Activated naive CD4-positive, alpha-beta T cell treated with anti-CD3 and anti-CD28 coated beads, Interleukin-2, amount 10 ng/mL, durations not matched to agents 7 days and 5 days (primary cell): ENCODE measurements at regions not wholly inside any gene's neighbourhood (a gene's known extent, or its start where the extent isn't known, plus 50 kb on each side); places are given as distances from the start of the nearest gene placed in this dataset.

ENCODE experiments used
- CTCF ChIA-PET: fragments of 350-600 bp; sonication (Branson Sonifier 250); formaldehyde crosslinking; loops from one replicate; lab custom pipeline; 2021; ENCODE audit warnings: antibody characterized with exemption; lab: Charles Lee
- DNase-seq: peaks from one replicate; pipeline ENCODE4 v3.0.0-alpha.2; 2020
- H3K27ac Mint-ChIP-seq: one replicate; pipeline ENCODE4 v1.8.0; 2021; ENCODE audit warnings: mild to moderate bottlenecking, moderate library complexity, mixed read lengths
- H3K27me3 Mint-ChIP-seq: one replicate; pipeline ENCODE4 v1.8.0; 2021; ENCODE audit warnings: mild to moderate bottlenecking, mixed read lengths
- H3K36me3 Mint-ChIP-seq: one replicate; pipeline ENCODE4 v1.8.0; 2021; ENCODE audit warnings: mixed read lengths
- H3K4me1 Mint-ChIP-seq: one replicate; pipeline ENCODE4 v1.8.0; 2021; ENCODE audit warnings: mixed read lengths
- H3K4me3 Mint-ChIP-seq: one replicate; pipeline ENCODE4 v1.8.0; 2021; ENCODE audit warnings: mild to moderate bottlenecking, moderate library complexity, mixed read lengths
- H3K9me3 Mint-ChIP-seq: one replicate; pipeline ENCODE4 v1.8.0; 2021; ENCODE audit warnings: mixed read lengths

DNA sequence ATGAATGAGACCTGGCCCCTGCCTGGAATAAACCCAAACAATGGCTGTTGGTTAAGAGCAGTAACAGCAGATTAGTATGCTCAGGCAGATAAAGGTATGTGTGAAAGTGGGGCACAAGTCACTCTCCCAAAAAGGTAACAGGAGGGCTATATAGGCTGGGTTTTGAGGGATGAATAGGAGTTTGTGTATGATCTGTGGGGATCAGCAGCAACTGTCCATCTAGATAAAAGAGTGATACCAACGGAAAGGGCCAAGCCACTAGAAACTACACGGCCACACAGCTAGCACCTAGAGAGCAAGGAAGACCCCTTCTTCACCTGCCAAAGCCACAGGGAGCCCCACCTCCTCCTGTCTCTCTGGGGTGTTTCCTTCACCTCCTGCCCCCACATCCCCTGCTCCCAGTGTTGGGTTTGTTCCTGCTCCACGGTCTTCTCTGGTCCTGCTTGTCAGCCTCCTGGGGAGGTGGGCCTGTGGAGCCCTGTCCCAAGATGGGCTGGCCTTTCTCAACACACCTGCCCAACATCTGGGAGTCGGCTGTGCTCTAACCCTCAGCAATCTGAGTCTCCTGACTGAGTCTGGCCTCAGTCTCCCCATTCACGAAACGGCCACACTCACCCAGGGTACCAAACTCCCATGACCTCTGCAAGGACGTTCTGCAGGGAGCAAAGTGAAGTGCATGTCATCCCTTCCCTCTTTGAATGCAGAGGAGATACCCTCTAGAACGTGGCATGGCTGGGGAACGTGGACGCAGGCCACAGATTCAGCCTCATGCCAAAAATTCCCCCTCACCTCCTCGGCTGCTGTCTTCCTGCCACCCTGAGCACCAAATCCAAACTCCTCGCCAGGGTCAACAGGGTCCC, 108.2 kb downstream of the NCOR2 start:
- CTCF ChIA-PET = no interaction called here
- peak overlapping the region; percentile 39 for H3K27ac Mint-ChIP-seq
- peaks cover 59% of the 10 kb centered on the region for H3K4me1 Mint-ChIP-seq
- H3K36me3 Mint-ChIP-seq = peaks cover 53% of the 10 kb centered on the region
- DNase-seq = no peak
- no peak overlapping the region for H3K4me3 Mint-ChIP-seq
- no peaks in the 10 kb centered on the region for H3K9me3 Mint-ChIP-seq
- no peaks in the 10 kb centered on the region for H3K27me3 Mint-ChIP-seq

GRCh38 chr12:124458220-124458991, 109.0 kb downstream of the NCOR2 start:
- no peak for DNase-seq
- no peaks in the 10 kb centered on the region for H3K27me3 Mint-ChIP-seq

DNA sequence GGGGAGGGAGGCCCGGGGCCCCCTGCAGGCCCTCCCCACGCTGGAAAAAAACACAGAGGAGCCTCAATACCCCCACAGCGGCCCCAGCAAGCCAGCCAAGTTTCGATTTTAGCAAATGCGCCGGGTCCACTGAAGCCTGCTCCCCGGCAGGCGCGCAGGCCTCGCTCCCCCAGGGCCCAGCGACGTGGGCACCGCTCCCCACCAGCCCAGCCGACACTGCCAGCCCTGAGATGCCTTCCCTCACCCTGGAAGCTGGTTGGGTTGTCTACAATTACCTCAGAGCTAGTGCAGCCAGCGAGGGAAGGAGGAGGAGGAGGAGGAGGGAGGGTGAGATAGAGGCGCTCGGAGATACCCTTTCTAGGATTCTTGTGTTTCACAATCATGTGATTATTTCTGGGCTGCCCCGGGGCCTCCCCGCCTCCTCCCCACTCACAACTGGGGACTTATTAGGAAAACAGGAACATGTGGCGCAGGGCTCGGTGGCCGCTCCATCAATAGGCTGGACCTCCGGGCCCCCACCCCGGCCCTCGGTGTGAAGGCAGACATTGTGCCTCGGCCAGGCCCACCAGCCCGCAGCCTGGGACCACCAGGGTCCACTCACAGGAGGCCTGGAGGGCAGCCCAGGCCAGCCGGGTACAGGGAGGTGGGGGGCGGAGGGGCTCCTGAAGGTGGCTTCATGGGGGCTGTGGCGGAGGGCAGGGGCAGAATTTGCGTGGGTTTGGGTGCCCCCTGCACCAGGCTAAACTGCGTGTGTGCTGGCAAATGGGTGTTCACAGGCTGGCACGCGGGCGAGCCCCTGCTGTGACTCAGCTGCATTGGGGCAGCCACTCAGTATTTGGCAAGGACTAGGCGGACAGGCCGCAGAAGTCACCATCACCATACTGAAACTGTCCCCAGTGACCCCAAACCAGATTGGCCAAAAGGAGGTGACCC, 109.9 kb downstream of the NCOR2 start:
- no peaks in the 10 kb centered on the region for H3K9me3 Mint-ChIP-seq
- CTCF ChIA-PET = interaction anchor here (0.7 kb wide), 1 partner anchor 290 kb away, joined by 3 read pairs; no protein-coding TSS in a partner anchor
- peak overlapping the region; percentile 86 for H3K27ac Mint-ChIP-seq
- peak; percentile 64 for DNase-seq
- H3K4me3 Mint-ChIP-seq = peak overlapping the region; percentile 75
- H3K4me1 Mint-ChIP-seq = peaks cover 66% of the 10 kb centered on the region
- peaks cover 46% of the 10 kb centered on the region for H3K36me3 Mint-ChIP-seq
- no peaks in the 10 kb centered on the region for H3K27me3 Mint-ChIP-seq

More at GRCh38 chr12:124458220-124458991, 109.0 kb downstream of the NCOR2 start:
- Mint-ChIP-seq H3K4me3 (no peak overlapping the region), H3K4me1 (peaks cover 64% of the 10 kb centered on the region), H3K27ac (peak overlapping the region; percentile 75), H3K9me3 (no peaks in the 10 kb centered on the region), H3K36me3 (peaks cover 51% of the 10 kb centered on the region)
- CTCF ChIA-PET = interaction anchor here (0.7 kb wide), 1 partner anchor 291 kb away, joined by 3 read pairs; no protein-coding TSS in a partner anchor

GRCh38 chr12:124456652-124457152, 110.7 kb downstream of the NCOR2 start:
- H3K27me3 Mint-ChIP-seq = no peaks in the 10 kb centered on the region
- CTCF ChIA-PET = interaction anchor here (1.4 kb wide), 1 partner anchor 15 kb away, joined by 4 read pairs; no protein-coding TSS in a partner anchor
- peak overlapping the region; percentile 86 for H3K27ac Mint-ChIP-seq
- peaks cover 71% of the 10 kb centered on the region for H3K4me1 Mint-ChIP-seq
- H3K36me3 Mint-ChIP-seq = peaks cover 42% of the 10 kb centered on the region
- no peaks in the 10 kb centered on the region for H3K9me3 Mint-ChIP-seq
- peak; percentile 65 for DNase-seq
- peak overlapping the region; percentile 75 for H3K4me3 Mint-ChIP-seq

- CTCF ChIA-PET = interaction anchor here (1.4 kb wide), 1 partner anchor 15 kb away, joined by 4 read pairs; no protein-coding TSS in a partner anchor
- H3K9me3 Mint-ChIP-seq = no peaks in the 10 kb centered on the region
- H3K36me3 Mint-ChIP-seq = peaks cover 40% of the 10 kb centered on the region
- no peaks in the 10 kb centered on the region for H3K27me3 Mint-ChIP-seq
- peaks cover 76% of the 10 kb centered on the region for H3K4me1 Mint-ChIP-seq
- H3K4me3 Mint-ChIP-seq = peak overlapping the region; percentile 75
- DNase-seq = no peak
- H3K27ac Mint-ChIP-seq = peak overlapping the region; percentile 86
Measured at GRCh38 chr12:124456133-124456651, 111.2 kb downstream of the NCOR2 start.

GRCh38 chr12:124455336-124455735, 112.1 kb downstream of the NCOR2 start:
- CTCF ChIA-PET = interaction anchor here (1.4 to 1.7 kb wide), 2 partner anchors 11 to 16 kb away, joined by 4 to 6 read pairs; no protein-coding TSS in a partner anchor
- no peak for DNase-seq
- Mint-ChIP-seq H3K4me3 (peak overlapping the region; percentile 75), H3K4me1 (peaks cover 84% of the 10 kb centered on the region), H3K27me3 (no peaks in the 10 kb centered on the region), H3K27ac (peak overlapping the region; percentile 42), H3K36me3 (peaks cover 36% of the 10 kb centered on the region), H3K9me3 (no peaks in the 10 kb centered on the region)

DNA sequence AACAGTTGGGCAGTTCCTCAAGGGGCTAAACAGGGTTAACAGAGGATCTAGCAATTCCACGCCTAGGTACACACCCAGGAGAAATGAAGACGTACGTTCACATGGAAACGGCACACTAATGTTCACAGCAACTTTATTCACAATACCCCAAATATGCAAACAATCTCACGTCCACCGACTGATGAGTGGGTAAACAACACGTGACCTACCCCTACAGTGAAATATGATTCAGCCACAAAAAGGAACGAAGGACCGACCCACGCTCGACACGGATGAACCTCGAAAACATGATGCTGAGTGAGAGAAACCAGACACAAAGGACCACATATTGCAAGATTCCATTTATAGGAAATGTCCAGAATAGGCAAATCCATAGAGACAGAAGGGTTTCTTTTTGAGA, 112.7 kb downstream of the NCOR2 start:
- Mint-ChIP-seq H3K27ac (peak overlapping the region; percentile 43), H3K27me3 (no peaks in the 10 kb centered on the region), H3K4me3 (peak overlapping the region; percentile 3), H3K4me1 (peaks cover 84% of the 10 kb centered on the region), H3K36me3 (peaks cover 32% of the 10 kb centered on the region), H3K9me3 (no peaks in the 10 kb centered on the region)
- CTCF ChIA-PET = interaction anchor here (1.7 kb wide), 1 partner anchor 12 kb away, joined by 6 read pairs; no protein-coding TSS in a partner anchor
- no peak for DNase-seq

DNA sequence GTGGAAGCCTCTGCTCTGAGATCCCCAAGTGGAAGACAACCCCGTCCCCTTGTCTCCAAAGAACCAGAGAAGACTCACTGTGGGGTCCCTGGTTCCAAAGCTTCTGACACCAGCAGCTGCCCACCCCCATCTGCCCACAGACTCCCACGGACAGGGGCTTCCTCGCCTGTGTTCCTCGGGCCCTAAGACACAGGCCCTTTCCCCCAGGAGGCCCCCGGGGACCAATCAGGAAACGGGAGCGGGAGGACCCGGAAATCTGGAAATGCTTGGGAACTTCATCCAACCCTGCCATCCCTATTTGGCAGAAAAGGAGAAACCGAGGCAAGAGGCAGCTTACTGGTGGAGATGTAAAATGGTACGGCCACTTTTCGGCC, 113.1 kb downstream of the NCOR2 start:
- peaks cover 28% of the 10 kb centered on the region for H3K36me3 Mint-ChIP-seq
- no peaks in the 10 kb centered on the region for H3K27me3 Mint-ChIP-seq
- H3K27ac Mint-ChIP-seq = peak overlapping the region; percentile 92
- no peaks in the 10 kb centered on the region for H3K9me3 Mint-ChIP-seq
- H3K4me3 Mint-ChIP-seq = no peak overlapping the region
- H3K4me1 Mint-ChIP-seq = peaks cover 84% of the 10 kb centered on the region
- CTCF ChIA-PET = interaction anchor here (1.7 kb wide), 1 partner anchor 12 kb away, joined by 6 read pairs; no protein-coding TSS in a partner anchor
- DNase-seq = no peak

- CTCF ChIA-PET = interaction anchor here (0.9 to 1.7 kb wide), 3 partner anchors 12 to 17 kb away, joined by 3 to 6 read pairs (median 6); no protein-coding TSS in a partner anchor
- peak; percentile 88 for DNase-seq
- H3K27ac Mint-ChIP-seq = peak overlapping the region; percentile 92
- H3K36me3 Mint-ChIP-seq = peaks cover 29% of the 10 kb centered on the region
- H3K27me3 Mint-ChIP-seq = no peaks in the 10 kb centered on the region
- H3K4me3 Mint-ChIP-seq = peak overlapping the region; percentile 60
- peaks cover 83% of the 10 kb centered on the region for H3K4me1 Mint-ChIP-seq
- no peaks in the 10 kb centered on the region for H3K9me3 Mint-ChIP-seq
Measured at GRCh38 chr12:124453419-124454351, 113.7 kb downstream of the NCOR2 start.

DNA sequence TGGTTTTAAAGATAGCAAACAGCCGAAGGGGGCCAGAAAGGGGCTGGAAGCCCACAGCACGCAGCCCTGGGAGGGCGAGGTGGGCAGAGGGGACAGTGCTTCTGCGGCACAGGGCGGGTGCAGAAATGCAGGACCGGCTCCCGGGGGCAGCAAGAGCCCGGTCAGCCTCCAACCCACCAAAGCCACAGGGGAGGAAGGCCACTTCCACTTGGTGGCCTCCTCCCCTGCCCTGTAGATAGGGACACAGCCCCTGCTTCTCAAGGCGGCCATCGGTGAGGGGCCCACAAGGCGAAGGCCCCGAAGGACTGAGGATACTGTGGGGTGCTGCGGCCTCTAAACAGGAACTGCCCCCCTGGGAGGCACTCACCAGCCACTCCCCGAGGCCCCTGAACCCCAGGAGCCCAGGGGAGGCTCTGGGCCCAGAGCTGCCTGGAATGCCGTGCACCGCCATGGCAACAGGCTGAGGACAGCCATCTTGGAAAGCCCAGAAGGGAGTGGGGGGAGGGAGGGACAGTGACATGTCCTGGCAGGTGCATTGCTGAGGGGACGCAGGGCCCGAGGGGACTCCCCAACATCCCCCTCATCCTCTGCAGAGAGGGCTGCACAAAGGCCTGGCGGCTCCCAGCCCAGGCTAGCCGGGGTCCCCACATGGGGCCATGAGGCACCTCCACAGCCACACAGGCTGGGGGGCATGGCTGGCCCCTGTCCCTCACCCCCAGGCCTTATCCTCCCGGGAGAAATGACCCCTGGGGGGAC, 114.7 kb downstream of the NCOR2 start:
- Mint-ChIP-seq H3K36me3 (peaks cover 24% of the 10 kb centered on the region), H3K9me3 (no peaks in the 10 kb centered on the region), H3K4me1 (peaks cover 75% of the 10 kb centered on the region), H3K27me3 (no peaks in the 10 kb centered on the region), H3K27ac (peak overlapping the region; percentile 92), H3K4me3 (peak overlapping the region; percentile 10)
- DNase-seq = no peak
- CTCF ChIA-PET = interaction anchor here (0.9 to 1.3 kb wide), 2 partner anchors 13 to 16 kb away, joined by 3 to 6 read pairs; no protein-coding TSS in a partner anchor

- Mint-ChIP-seq H3K4me3 (no peak overlapping the region), H3K9me3 (no peaks in the 10 kb centered on the region), H3K4me1 (peaks cover 66% of the 10 kb centered on the region), H3K27me3 (no peaks in the 10 kb centered on the region), H3K27ac (peak overlapping the region; percentile 75), H3K36me3 (peaks cover 26% of the 10 kb centered on the region)
- CTCF ChIA-PET = no interaction called here
- no peak for DNase-seq
Measured at GRCh38 chr12:124451637-124452243, 115.7 kb downstream of the NCOR2 start.
